HG03095 (cell line): ENCODE measurements at regions not wholly inside any gene's neighbourhood (a gene's known extent, or its start where the extent isn't known, plus 50 kb on each side); places are given as distances from the start of the nearest gene placed in this dataset.

ENCODE experiments used
- ATAC-seq: cut with Tn5 transposase; IDR thresholded peaks from one replicate; pipeline ENCODE4 v1.9.1; 2021; ENCODE audit warnings: moderate library complexity; ENCODE audit not compliant: unreplicated experiment

DNA sequence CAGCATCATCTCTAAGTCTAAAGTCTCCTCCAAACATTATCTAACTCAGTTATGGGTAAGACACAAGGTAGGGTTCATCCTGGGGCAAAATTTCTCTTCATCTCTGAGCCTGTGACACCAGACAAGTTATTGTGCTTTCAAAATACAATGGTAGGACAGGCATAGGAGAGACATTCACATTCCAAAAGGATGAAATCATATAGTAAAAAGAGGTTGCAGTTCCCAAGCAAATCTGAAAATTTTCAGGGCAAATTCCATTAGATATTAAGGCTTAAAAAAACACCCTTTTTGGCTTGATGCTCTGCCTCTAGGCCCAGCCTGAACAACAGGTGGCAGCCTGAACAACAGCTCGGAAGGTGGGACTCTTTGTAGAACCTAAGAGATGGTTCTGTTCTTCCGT is 448.3 kb upstream of the SLIT2 start:
- ATAC-seq: no peak

DNA sequence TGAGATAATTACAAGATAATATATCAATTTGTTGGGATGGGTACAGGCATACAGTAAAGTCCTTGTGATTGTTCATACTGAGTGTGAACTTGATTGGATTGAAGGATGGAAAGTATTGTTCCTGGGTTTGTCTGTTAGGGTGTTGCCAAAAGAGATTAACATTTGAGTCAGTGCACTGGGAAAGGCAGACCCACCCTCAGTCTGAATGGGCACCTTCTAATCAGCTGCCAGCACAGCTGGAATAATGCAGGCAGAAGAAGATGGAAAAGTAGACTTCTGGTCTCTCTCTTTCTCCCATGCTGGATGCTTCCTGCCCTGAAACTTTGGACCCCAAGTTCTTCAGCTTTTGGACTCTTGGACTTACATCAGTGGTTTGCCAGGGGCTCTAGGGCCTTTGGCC is 457.9 kb upstream of the SLIT2 start:
- no peak for ATAC-seq

DNA sequence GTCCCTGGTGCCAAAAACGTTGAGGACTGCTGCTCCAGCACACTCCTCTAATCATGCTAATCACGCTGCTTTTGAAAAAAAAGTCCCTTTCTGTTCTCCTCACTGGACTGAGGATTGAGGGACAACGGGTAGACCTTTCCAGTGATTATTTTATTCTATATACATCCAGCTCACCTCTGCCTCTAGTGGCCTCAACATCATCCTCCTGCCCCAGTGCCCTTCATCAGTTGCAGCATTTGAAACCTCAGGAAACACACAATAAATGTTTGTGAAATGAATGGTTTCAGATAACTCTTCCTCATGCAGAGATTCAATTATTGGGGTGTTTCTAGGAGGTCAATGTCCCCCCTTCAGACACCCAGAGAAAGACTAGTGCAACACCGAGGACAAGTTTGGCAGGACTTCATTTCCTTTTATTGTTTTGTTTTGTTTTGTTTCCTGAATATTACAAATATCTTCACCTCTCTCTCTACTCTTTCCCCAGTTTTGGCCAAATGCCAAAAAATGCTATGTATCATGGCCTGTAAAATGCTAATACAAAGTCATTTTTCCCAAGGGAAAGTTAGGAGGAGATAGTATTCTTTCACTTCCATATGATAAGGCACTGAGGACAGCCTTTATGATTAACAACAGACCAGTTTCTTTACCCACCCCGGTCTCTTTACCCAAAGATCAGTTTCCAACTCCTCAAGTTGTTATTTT is 460.1 kb upstream of the SLIT2 start:
- no peak for ATAC-seq

DNA sequence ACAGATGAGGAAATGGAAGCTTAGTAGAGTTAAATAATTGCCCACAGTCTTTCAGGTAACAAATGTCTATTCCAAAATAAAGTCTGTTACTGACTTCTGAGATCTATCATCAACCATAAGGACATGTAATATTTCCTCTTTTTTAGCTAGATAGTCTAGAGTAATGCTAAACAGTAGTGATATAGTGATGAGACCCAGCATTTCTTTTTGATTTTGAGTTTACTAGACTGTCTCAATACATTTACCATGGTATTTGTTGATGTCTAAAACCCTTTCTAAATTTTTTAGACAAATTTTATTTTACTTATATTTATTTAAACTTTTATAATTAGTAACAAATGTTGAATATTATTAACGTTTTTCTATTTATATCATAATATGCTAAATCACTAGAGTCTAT is 465.1 kb upstream of the SLIT2 start:
- no peak for ATAC-seq

DNA sequence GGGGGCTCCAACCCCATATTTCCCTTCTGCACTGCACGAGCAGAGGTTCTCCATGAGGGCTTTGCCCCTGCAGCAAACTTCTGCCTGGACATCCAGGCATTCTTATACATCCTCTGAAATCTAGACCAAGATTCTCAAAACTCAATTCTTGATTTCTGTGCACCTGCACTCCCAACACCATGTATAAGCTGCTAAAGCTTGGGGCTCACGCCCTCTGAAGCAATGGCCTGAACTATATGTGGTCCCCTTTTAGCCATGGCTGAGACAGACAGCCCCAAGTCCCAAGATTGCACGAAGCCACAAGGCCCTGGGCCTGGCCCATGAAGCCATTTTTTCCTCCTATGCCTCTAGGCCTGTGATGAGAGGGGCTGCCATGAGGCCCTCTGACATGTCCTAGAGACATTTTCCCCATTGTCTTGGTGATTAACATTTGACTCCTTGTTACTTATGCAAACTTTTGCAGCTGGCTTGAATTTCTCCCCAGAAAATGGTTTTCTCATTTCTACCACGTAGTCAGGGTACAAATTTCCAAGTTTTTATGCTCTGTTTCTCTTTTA is 468.0 kb upstream of the SLIT2 start:
- ATAC-seq: no peak

DNA sequence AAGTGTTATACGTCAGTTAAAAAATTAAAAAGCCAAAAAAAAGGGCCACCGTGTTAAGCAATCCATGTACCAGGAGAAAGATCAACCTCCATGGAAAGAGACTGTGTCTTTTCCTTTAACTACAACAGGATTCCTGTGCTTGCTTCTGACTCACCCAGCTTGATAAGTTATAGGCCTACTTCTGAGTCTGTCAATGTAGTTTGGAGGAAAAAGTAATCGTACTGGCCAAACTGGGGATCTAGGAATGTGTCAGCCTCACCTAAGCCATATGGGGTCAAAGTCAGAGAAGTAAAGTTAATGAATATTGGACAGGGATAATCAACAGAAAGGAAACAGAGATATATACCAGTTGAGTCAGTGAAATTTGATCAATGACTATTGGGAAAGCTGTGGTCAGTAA is 470.8 kb upstream of the SLIT2 start:
- no peak for ATAC-seq

DNA sequence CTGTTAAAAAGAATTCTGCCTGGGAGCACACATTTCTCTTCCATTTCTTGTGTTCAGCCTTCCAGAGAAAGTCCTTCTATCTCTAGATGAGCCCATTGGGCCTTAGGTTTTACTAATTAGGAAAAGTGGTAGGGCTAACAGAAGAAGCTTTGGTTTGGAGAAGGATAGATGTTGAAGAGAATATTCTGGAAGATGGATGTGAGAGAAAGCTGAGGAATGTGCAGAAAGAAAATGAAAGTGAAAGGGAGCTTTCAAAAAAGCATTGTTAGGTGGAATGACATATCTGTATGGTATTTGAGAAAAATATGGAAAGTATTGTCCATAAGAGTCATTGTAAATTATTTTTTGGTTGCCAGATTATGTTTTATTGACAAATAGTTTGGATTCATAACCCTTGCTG is 474.8 kb upstream of the SLIT2 start:
- no peak for ATAC-seq

DNA sequence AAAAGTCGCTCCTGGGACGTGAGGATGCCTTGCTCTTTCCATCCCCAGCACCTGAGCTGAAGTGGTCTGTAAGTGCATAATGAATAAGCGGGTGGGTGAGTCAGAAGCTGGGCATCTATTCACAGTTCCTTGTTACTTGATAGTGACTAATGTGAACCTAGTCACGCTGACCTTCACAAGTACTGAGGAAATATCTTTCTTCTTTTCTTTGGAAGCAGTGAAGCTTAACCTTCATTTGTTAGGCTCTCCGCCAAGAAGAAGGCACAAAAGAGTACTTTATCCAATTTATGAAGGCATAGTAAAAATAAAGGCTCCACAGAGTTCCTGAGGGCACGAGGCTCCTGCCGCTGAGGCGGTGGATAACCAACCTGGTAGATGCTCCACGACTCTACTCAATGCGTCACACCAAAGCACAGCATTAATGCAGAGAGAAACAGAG is 475.7 kb upstream of the SLIT2 start:
- ATAC-seq: no peak

DNA sequence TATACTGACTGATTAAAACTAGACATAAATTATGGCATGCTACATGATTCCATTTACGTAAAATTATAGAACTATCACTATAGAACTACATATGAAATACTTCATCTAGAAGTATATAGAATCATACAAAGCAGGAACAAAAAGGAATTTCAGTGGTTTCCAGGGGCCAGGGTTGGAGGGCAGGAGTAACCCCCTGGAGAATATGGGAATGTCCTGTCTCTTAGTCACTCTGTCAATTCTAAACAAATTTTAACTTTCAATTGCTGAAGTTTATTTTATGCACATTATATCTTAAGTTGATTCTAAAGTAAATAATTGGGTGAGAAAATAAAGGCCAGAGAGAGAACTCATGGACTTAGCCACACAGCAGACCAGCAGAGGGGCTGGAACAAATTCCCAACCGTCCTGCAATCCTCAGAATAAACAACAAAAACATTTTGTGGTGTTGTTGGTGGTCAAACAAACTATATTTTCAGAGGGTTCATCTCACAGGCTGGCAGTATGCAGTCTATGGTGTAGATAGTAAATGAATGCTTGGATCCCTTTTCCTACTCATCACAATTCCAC is 476.9 kb upstream of the SLIT2 start:
- ATAC-seq: no peak

DNA sequence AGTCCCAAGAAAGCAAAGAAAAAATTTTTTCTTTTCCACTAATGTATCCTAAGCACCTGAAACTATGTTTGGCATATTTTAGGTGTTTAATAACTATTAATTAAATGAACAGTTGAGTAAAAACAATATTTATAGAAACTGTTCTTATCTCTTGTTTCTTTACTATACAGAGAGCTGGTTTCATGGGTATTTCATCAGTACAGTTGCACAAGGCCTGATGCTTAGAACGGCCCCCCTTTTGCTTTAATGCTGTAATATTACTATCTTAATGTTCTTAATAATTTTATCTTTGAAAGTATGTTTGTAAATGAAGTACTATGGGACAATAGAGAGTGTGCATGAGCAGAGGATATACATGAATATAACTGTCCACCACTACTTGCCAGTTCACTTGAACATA is 479.1 kb upstream of the SLIT2 start:
- no peak for ATAC-seq

DNA sequence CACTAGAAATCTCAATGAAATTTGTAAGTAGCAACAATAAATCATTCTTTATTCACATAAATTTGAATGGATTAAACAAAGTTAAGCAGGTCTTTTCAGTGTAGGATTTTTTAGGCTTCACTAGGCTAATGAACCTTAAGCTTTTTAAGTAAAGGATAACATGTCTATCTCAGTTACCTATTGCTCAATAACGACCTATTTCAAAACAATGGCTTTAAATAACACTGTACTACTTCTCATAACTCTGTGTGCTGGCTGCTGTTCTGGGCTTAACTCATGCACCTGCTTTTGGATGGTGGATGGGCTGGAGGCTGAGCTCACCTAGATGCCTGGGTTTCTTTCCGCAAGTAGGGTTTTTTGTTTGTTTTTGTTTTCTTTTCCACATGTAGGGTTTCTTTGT is 495.0 kb upstream of the SLIT2 start:
- no peak for ATAC-seq

DNA sequence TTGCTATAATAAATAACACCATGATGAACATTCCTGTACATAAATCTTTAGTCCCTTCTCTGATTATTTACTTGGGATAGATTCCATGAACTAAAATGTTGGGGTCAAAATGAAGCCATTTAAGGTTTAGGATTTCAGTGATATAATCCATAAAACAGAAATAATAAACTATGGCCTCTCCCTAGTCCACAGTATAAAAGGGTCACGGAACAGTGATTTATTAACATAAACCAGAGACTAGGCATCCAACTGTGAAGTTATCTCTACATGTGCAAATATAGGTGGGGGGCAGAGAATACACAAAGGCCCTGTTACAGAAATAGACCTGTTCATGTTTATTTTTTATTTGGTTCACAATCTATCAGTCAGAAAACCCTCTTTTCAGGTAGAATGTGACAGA is 499.1 kb upstream of the SLIT2 start:
- no peak for ATAC-seq

DNA sequence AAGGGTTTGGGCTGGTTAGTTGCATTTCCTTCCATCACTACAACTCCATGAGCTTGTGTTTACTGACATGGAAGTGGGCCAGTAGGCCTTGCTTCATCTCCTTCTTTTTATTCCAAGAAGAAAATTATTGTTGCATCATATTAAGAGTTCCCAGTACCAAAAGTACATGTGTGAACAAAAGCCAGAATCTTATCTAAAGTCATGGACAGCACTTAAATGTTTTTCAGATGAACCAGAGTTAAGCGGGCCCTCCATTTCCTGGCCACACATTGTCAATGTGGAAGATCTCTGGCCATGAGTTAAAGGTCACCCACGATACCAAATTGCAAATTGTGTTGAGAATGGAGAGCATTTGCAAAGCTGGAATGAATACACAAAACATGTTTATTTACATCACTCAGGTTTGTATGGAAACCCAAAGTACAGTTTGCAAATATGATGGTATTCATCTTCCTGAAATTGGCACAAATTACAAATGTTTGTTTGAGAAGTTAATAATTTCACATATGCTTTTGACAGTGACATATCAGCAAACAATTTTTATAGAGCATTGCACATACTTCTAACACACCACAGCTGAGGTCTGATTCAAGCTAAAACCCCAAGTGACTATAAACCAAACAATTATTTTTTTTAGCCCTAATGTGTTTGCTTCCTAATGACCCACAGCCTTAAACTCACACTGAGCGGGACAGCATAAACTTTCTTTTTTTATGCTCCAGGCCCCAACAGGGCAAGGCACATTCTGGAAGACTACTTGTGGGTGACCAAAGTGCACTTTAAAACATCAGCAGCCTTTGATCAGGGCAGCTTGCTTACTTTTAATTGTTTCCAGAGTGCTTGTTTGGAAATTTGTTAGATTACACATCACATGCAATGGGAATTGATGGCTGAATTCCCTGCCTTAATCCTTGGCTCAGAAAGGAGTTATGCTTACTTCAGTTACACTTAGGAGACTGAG is 502.9 kb upstream of the SLIT2 start:
- ATAC-seq: no peak

DNA sequence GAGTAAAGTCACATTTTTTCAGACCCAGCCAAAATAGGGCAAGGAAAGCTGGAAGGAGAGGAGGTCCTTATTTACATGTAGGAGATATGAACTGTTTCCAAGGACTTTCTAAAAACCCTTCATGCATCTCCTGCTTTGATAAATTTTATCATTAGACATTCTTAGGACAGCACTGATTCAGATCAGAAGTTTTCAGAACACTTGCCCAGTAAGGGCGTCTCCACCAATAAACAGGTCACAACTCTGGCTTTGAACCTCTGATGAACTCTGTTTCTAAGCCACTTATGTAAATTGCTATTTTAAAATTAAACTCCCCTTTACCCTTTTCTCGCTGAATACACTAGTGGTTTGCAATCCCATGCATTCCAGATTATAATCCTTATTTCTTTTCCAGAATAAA is 505.3 kb upstream of the SLIT2 start:
- ATAC-seq: no peak

DNA sequence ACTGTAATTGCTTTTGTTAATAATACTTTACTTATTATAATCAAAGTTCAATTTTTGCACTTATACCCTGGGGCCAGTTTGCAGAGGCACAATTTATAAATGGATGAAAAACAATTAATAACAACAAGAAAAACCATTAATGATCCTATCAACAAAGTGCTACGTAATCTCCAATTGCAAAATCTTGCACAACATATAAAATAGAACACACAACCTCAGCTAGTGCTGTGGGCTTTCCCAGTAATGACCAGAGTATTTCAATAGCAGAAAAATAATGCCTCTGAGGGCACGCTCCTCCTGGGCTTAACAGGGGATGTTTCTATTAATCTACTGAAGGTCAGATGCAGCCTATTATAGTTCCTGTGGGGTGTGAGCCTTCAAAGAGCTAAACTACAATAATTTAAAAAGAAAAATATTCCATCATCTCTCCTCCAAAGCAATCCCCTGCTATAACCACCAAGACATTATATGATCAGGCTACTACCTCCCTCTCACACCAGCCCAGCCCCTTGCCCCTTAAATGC is 508.5 kb upstream of the SLIT2 start:
- ATAC-seq: no peak

DNA sequence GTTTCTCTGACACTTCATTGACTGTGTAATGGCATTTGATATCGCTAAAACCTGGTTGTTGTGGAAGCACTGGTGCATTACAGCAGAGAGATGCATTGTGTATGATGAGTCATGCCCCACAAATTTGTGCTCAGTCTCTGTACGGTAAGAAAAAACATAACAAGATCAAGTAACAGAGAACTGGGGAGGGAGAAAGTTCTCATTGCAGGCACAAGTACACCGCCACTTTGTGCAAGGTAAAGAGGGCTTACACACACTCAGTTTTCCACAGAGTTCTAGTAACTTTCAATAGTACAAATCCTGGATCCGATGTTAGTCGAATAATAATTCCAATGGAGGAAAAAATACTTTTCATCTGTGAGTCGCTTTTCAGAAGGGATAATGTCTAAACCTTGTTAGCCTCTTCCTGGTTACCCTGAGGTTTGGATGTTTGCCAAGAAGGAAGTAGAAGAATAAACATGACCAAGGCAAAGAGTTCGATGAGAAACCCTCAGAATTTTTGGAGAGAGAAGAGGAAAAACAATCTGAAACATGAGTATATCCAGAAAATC is 512.5 kb upstream of the SLIT2 start:
- ATAC-seq: no peak

DNA sequence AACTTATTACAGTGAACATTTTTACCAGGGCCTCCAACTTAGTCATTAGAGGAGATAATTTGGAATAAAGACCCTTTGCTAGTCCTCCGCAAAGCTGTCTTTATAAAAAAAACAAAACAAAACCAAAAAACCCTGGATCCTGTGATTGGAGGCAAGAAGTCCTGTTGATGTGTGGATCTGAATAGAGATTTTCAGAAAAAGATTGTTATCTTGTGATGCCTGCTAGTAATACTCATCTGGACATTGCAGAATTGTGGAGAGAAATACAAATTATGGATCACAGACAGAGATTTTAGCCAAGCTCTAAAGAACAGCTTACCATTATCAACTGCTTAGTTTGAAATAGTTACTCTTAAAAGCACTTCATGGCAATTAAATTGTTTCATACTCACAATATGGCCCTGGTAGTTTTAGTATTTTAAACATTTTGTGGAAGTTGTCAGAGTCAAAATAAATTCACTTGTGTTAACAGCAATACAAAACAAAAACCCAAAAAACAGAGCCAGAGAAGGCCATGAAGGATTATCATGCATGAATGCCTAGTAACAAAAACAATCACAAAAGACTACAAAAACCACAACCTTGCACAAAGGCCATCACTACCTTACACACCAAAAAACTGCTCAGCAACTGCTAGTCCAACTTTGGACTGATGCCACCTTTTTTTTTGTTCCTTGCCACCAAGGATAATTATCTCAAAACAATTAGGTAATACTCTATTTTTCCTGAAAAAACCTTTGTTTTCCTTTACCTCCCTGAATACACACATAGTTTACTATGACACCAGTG is 514.5 kb upstream of the SLIT2 start:
- no peak for ATAC-seq

DNA sequence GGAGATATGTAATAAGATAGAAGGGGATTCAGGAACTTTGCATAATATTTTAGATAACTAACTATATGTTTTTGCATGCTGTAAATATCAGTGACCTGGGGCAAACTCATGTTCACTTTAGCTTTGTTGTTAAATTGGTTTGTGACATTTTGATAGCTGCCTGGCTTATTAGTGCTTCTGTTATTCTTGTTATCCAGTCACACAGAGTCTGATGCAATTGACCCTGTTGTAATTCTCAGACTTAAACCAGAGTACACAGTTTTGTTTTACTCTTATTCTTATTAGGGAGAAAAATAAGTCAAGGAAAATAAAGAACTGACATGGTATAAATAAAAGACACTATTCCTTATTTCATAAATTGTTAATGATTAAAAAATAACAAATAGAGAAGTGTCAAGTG is 516.7 kb upstream of the SLIT2 start:
- ATAC-seq: no peak

DNA sequence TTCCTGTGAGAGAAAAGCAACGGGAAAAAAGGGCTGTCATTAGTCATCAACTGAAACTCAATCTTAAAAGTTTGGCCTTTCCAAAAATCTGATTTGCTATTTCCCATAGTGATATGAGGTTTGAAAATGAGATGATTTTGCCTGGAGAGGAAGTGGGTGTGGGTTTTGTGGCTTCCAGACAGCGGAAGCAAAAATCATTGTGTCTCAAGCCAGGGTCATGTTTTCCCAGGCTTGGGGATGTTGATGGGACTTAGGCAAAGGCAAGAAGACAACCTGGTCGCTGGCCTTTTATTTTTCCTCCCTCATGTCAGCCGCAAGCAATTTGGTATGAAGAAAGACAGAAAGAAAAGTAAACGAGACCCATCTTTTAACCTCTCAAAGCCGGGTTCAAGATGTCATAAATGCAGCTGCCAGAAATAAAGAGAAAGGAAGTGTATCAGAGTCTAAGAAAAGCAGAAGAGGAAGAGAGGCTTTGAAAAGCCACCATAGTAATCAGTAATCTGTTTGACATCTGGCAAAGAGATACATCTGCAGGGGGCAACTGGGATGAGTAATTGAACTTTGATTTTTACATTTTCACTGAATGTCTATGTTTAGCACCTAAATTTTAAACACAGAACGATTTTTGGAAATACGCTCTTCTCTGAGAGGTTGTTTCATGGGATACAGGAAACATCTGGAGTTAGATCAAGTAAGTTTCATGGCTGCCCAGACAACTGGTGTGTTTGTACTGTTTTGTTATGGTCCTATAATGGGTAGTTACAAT is 521.6 kb upstream of the SLIT2 start:
- no peak for ATAC-seq

DNA sequence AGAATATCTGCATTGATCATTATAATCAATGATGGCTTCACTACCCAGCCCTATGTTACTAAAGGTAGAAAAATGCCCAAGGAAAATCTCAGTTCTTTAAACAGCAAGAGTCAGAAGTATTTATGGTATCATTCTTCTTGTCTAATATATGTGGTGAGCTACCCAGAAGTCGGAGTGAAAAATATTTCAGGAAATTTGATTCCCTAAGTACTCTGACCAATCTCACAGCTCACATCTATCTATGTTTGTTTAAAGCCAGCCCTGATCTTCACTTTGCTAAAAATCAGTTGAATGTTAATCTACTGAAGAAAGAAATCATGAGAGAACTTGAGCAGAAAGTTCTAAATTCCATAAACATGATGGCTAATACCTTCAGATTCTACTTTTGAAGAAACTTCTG is 522.9 kb upstream of the SLIT2 start:
- no peak for ATAC-seq
